ENCODE measurements at regions not wholly inside any gene's neighbourhood (a gene's known extent, or its start where the extent isn't known, plus 50 kb on each side); places are given as distances from the start of the nearest gene placed in this dataset.
A peak's percentile ranks its signal among the peaks of the same experiment; 100 is the strongest.

DNA sequence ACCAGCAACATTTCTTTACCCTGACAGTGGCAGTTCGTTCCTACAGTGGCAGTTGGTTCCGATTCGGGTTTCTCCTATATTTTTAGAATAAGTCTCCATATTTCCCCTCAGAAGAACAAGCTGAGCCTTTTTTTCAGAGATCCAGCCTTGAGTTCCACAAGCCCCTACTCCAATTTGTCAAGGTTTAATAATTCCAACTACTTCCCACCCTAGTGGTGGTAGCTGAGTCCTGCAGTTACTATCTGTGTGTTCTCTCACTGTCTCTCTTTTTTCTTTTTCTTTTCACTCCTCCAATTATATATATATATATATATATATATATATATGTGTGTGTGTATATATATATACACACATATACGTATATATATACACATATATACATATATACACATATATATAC, 1347.3 kb downstream of the PCDH9 start:
- Histone ChIP-seq H3K4me3 (ENCODE audit: low read depth, low read length) (no peak overlapping the region), H3K36me3 (ENCODE audit: control insufficient read depth, insufficient read depth, low read length) (no peaks in the 10 kb centered on the region), H3K27me3 (ENCODE audit: control insufficient read depth, insufficient read depth, low read length) (no peaks in the 10 kb centered on the region)
- no peak for FAIRE-seq
- DNase-seq (ENCODE audit: low read depth) = no peak
- TF ChIP-seq CTCF (IDR thresholded peaks at IDR 0.05; ENCODE audit: insufficient read depth, low read length, severe bottlenecking) = no peak

- Histone ChIP-seq H3K36me3 (ENCODE audit: control insufficient read depth, insufficient read depth, low read length) (no peaks in the 10 kb centered on the region), H3K4me3 (ENCODE audit: low read depth, low read length) (no peak overlapping the region), H3K27me3 (ENCODE audit: control insufficient read depth, insufficient read depth, low read length) (no peaks in the 10 kb centered on the region)
- FAIRE-seq (no peak), DNase-seq (ENCODE audit: low read depth) (peak; percentile 57)
- TF ChIP-seq CTCF (IDR thresholded peaks at IDR 0.05; ENCODE audit: insufficient read depth, low read length, severe bottlenecking) = no peak
These were observed 1348.5 kb downstream of the PCDH9 start for GRCh38 chr13:65881561-65882155.

DNA sequence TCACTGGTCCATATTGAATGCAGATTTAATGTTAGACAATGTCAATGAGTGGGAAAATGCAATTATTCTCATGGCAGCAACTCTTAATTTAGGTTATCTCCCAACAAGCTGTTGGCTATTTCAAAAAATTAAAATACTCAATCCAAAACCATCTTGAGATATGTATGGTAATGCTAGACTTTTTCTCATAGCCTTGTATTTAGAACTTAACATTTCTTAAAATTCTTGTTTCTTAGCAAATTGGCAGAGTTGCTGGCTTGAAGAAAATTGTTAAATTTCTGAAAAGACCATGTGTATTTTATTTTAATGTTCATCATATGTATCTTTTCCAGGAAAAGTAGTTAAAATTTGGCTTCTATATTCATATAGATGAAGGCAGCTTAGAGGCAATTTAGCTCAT, 1355.1 kb downstream of the PCDH9 start:
- no peak for FAIRE-seq
- no peak overlapping the region for H3K4me3 ChIP-seq (ENCODE audit: low read depth, low read length)

DNA sequence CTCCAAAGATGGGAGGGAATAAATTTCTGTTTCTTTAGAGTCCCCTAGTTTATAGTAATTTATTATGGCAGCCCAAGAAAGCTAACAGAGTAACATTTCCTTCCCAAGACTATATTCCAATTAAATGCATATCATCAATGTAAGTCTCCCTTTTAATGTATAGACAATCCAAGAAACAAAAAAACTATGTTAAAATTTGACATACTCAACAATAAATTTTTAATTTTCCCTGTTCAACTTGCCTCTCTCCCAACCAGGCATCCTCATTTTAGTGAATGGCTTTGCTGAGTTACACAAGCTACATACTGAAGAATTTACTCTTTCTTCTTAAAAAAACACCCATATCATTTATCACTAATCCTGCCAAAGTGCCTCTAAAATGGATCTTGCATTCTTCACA, 1357.7 kb downstream of the PCDH9 start:
- FAIRE-seq (no peak), DNase-seq (ENCODE audit: low read depth) (no peak)
- Histone ChIP-seq H3K27me3 (ENCODE audit: control insufficient read depth, insufficient read depth, low read length) (no peaks in the 10 kb centered on the region), H3K4me3 (ENCODE audit: low read depth, low read length) (no peak overlapping the region), H3K36me3 (ENCODE audit: control insufficient read depth, insufficient read depth, low read length) (no peaks in the 10 kb centered on the region)
- no peak for TF ChIP-seq CTCF (IDR thresholded peaks at IDR 0.05; ENCODE audit: insufficient read depth, low read length, severe bottlenecking)

More for the DNA sequence above, 1355.1 kb downstream of the PCDH9 start:
- no peaks in the 10 kb centered on the region for H3K27me3 ChIP-seq (ENCODE audit: control insufficient read depth, insufficient read depth, low read length)
- no peaks in the 10 kb centered on the region for H3K36me3 ChIP-seq (ENCODE audit: control insufficient read depth, insufficient read depth, low read length)
- no peak for TF ChIP-seq CTCF (IDR thresholded peaks at IDR 0.05; ENCODE audit: insufficient read depth, low read length, severe bottlenecking)
- DNase-seq (ENCODE audit: low read depth) = no peak

DNA sequence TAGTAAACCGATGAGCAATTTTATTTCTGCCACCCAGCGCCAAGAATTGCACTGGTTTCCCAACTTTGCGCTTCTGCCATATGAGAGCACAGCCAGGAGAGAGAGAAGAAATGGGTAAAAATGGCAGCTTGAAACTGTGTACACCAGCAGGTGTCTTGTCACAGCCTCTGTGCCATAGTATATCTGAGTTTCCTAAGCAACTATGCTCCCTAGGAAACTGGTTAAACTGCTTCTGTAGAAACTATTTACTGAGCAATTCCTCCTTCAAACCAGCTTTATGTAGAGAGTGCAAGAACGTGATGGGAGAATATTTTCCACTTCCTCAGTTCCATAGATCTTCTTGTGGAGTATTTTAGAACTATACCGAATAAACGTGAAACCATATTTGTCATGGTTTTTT, 1361.3 kb downstream of the PCDH9 start:
- no peak for FAIRE-seq
- DNase-seq (ENCODE audit: low read depth) = no peak
- Histone ChIP-seq H3K4me3 (ENCODE audit: low read depth, low read length) (no peak overlapping the region), H3K27me3 (ENCODE audit: control insufficient read depth, insufficient read depth, low read length) (no peaks in the 10 kb centered on the region), H3K36me3 (ENCODE audit: control insufficient read depth, insufficient read depth, low read length) (no peaks in the 10 kb centered on the region)
- no peak for TF ChIP-seq CTCF (IDR thresholded peaks at IDR 0.05; ENCODE audit: insufficient read depth, low read length, severe bottlenecking)

DNA sequence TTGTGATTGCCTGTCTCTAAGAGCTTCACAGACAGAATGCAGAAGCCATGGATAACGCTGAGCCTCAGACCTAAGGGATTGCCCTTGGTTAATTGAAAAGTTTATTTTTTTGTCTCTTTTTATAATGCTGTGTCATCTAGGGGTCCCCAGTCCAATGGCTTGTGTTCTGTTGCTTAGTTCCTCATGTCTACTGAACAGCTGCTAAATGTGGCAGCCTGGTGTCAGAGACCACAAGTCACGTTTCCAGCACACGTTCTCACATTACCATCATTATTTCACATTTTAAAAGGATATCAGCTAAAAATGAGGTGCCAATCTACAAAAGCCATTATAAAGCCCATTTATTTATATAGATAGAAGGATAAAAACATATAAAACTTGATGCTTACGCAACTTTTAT, 1362.0 kb downstream of the PCDH9 start:
- no peak for TF ChIP-seq CTCF (IDR thresholded peaks at IDR 0.05; ENCODE audit: insufficient read depth, low read length, severe bottlenecking)

More for the DNA sequence above, 1362.0 kb downstream of the PCDH9 start:
- H3K4me3 ChIP-seq (ENCODE audit: low read depth, low read length) = no peak overlapping the region
- no peaks in the 10 kb centered on the region for H3K27me3 ChIP-seq (ENCODE audit: control insufficient read depth, insufficient read depth, low read length)
- FAIRE-seq = no peak
- no peak for DNase-seq (ENCODE audit: low read depth)
- no peaks in the 10 kb centered on the region for H3K36me3 ChIP-seq (ENCODE audit: control insufficient read depth, insufficient read depth, low read length)
